K562 (cell line): ENCODE measurements at regions not wholly inside any gene's neighbourhood (a gene's known extent, or its start where the extent isn't known, plus 50 kb on each side); places are given as distances from the start of the nearest gene placed in this dataset.
A peak's percentile ranks its signal among the peaks of the same experiment; 100 is the strongest.

ENCODE experiments used
- ATAC-seq: fragments of 200-7000 bp; cut with Tn5 transposase; 3 replicates; pipeline ENCODE4 v1.9.1; 2020; ENCODE audit warnings: moderate library complexity
- BruUV-seq: library from RNA; stranded (reverse); fragments of 400-500 nt; replicated peaks from 2 replicates; lab custom pipeline; 2021; lab: Mats Ljungman, UMichigan
- CTCF ChIA-PET: fragments of 300-600 bp; formaldehyde crosslinking; extraction: SDS; loops from one replicate; lab custom pipeline; 2021; ENCODE audit warnings: low intra/inter-chr PET ratio; lab: Yijun Ruan, JAX
- POLR2A ChIA-PET: fragments of 300-600, 350-650 bp; sonication (Branson Sonifier 250); formaldehyde crosslinking; extraction: SDS; loops from one replicate; lab custom pipeline; 2021; ENCODE audit warnings: antibody characterized with exemption, inconsistent platforms; lab: Yijun Ruan, JAX
- DNase-seq, 4 experiments: peaks; one replicate each; pipeline versions ENCODE4 v3.0.0 to v3.0.0-alpha.2; 2011 to 2018; ENCODE audit warnings: low spot score in 3 of 4, mixed read lengths in 3 of 4; ENCODE audit errors: extremely low read depth in 1 of 4
- FAIRE-seq: peaks from 2 replicates; lab custom pipeline; 2011; peaks lifted over from hg19 to GRCh38; lab: Jason Lieb, UNC
- H2AFZ ChIP-seq: 2 replicates; pipeline ENCODE4 v1.6.0; 2011; ENCODE audit warnings: low read depth, low read length, control low read depth, inconsistent platforms
- H3K27ac ChIP-seq: fragments of 200-600 bp; 3 replicates; pipeline ENCODE4 v1.8.0; 2011; ENCODE audit warnings: low read depth, mild to moderate bottlenecking, control low read depth, inconsistent platforms, low read length, moderate library complexity, mixed read lengths; ENCODE audit errors: extremely low read depth
- H3K27me3 ChIP-seq, 2 experiments: fragments of 300-600 bp in 1 of 2; 2 replicates in 1 of 2; 3 replicates in 1 of 2; pipeline versions ENCODE4 v1.6.0 to v1.8.0; 2011; ENCODE audit warnings: inconsistent platforms in 2 of 2, low read length in 2 of 2, mild to moderate bottlenecking in 1 of 2, mixed read lengths in 1 of 2, moderate library complexity in 1 of 2; ENCODE audit not compliant: control insufficient read depth in 2 of 2, insufficient read depth in 2 of 2
- H3K36me3 ChIP-seq: fragments of 300-600 bp; 3 replicates; pipeline ENCODE4 v1.8.0; 2011; ENCODE audit warnings: mild to moderate bottlenecking, low read length, inconsistent platforms; ENCODE audit not compliant: control insufficient read depth, insufficient read depth
- H3K4me1 ChIP-seq, 2 experiments: fragments of 200-600 bp in 1 of 2; replicated peaks in 1 of 2; 2 replicates in 1 of 2; 3 replicates in 1 of 2; pipeline versions ENCODE4 v1.5.1 to v1.8.0; 2011; ENCODE audit warnings: inconsistent platforms in 2 of 2, low read length in 2 of 2, mild to moderate bottlenecking in 1 of 2, mixed read lengths in 1 of 2, moderate library complexity in 1 of 2; ENCODE audit not compliant: control insufficient read depth in 2 of 2, insufficient read depth in 2 of 2
- H3K4me2 ChIP-seq: 2 replicates; pipeline ENCODE4 v1.6.1; 2011; ENCODE audit warnings: low read length, control low read depth, inconsistent platforms, mixed read lengths; ENCODE audit not compliant: insufficient read depth
- H3K4me3 ChIP-seq: fragments of 200-600 bp; sonication (generic), shearing (Covaris generic); 2 replicates; pipeline ENCODE4 v1.5.1; 2016; ENCODE audit warnings: control low read depth, inconsistent platforms
- H3K79me2 ChIP-seq: fragments of 200-600 bp; 3 replicates; pipeline ENCODE4 v1.8.0; 2011; ENCODE audit warnings: low read length, inconsistent platforms; ENCODE audit not compliant: control insufficient read depth, insufficient read depth
- H3K9ac ChIP-seq, 2 experiments: 2 replicates each; pipeline versions ENCODE4 v1.6.0 to v1.6.1; 2011; ENCODE audit warnings: low read depth in 2 of 2, low read length in 2 of 2, control low read depth in 1 of 2, inconsistent platforms in 1 of 2, mild to moderate bottlenecking in 1 of 2, mixed read lengths in 1 of 2; ENCODE audit not compliant: insufficient read depth in 1 of 2
- H3K9me1 ChIP-seq: one replicate; pipeline ENCODE4 v1.6.0; 2011; ENCODE audit warnings: inconsistent platforms, mild to moderate bottlenecking, low read length, moderate library complexity; ENCODE audit not compliant: control insufficient read depth, insufficient read depth
- H3K9me3 ChIP-seq: replicated peaks from 2 replicates; pipeline ENCODE4 v1.5.1; 2011; ENCODE audit warnings: low read depth, low read length, inconsistent platforms; ENCODE audit not compliant: control insufficient read depth, insufficient read depth
- H4K20me1 ChIP-seq: replicated peaks from 2 replicates; pipeline ENCODE4 v1.6.1; 2011; ENCODE audit warnings: low read length, inconsistent platforms, mixed read lengths; ENCODE audit not compliant: control insufficient read depth, insufficient read depth
- CHD2 ChIP-seq: IDR thresholded peaks from 2 replicates; pipeline ENCODE4 v1.6.1; 2011; ENCODE audit warnings: low read depth, low read length
- EGR1 ChIP-seq: fragments of 450-650 bp; conservative IDR thresholded peaks from 2 replicates; pipeline ENCODE4 v1.6.1; 2017; ENCODE audit warnings: mild to moderate bottlenecking
- GATAD2B ChIP-seq: fragments of 450-650 bp; IDR thresholded peaks from 2 replicates; pipeline ENCODE4 v1.6.1; 2017; ENCODE audit warnings: mild to moderate bottlenecking, borderline replicate concordance
- MAFF ChIP-seq: IDR thresholded peaks from 2 replicates; pipeline ENCODE4 v1.6.1; 2012; ENCODE audit warnings: low read length, improper control_type of control experiment
- NCOR1 ChIP-seq: fragments of 450-650 bp; IDR thresholded peaks from 2 replicates; pipeline ENCODE4 v1.6.1; 2016; ENCODE audit warnings: mild to moderate bottlenecking, moderate library complexity
- NFRKB ChIP-seq: fragments of 450-650 bp; IDR thresholded peaks from 2 replicates; pipeline ENCODE4 v1.6.1; 2016; ENCODE audit warnings: low read depth
- OTX1 ChIP-seq: fragments of 450-650 bp; formaldehyde crosslinking; IDR thresholded peaks from 2 replicates; pipeline ENCODE4 v1.4.0; 2022; ENCODE audit warnings: mild to moderate bottlenecking
- PCBP2 ChIP-seq: fragments of 200-400 bp; formaldehyde crosslinking; IDR thresholded peaks from 2 replicates; pipeline ENCODE4 v1.6.1; 2018; ENCODE audit warnings: low read length, low read depth, mild to moderate bottlenecking, moderate library complexity; ENCODE audit not compliant: poor library complexity, severe bottlenecking
- PRMT5 ChIP-seq: sonication (generic); formaldehyde crosslinking; IDR thresholded peaks from 2 replicates; pipeline ENCODE4 v1.5.0; 2020; ENCODE audit warnings: missing genetic modification reagents
- PURB ChIP-seq: sonication (generic); formaldehyde crosslinking; IDR thresholded peaks from 2 replicates; pipeline ENCODE4 v1.9.0; 2021; ENCODE audit warnings: low read depth, mild to moderate bottlenecking, missing genetic modification reagents
- RCOR1 ChIP-seq, 2 experiments: IDR thresholded peaks; 2 replicates each; pipeline ENCODE4 v1.6.1; 2012; ENCODE audit warnings: low read depth in 2 of 2, low read length in 2 of 2, borderline replicate concordance in 1 of 2, improper control_type of control experiment in 1 of 2
- ZFP30 ChIP-seq: fragments of 250-450 bp; sonication (Bioruptor Pico); IDR thresholded peaks from 2 replicates; pipeline ENCODE4 v1.8.0; 2022; ENCODE audit warnings: moderate library complexity, mild to moderate bottlenecking, inconsistent platforms, borderline replicate concordance
- ZNF274 ChIP-seq: IDR thresholded peaks from 2 replicates; pipeline ENCODE4 v1.6.1; 2011; ENCODE audit warnings: low read depth, mild to moderate bottlenecking, low read length, moderate library complexity, borderline replicate concordance
- WGBS: fragments of 100-300 bp; shearing (Covaris generic); methylation state at CpG from one replicate; pipeline ENCODE4 v1.1.6; 2016; ENCODE audit warnings: low coverage, mixed read lengths; ENCODE audit not compliant: insufficient coverage; ENCODE audit errors: missing lambda C conversion rate; 5-methylcytosine and 5-hydroxymethylcytosine counted together
- in situ Hi-C: fragments of 300-500 bp; cut with MboI; formaldehyde crosslinking; loops from 4 replicates; pipeline ENCODE4 v1.15.0; 2018; ENCODE audit warnings: inconsistent platforms, mixed read lengths
- intact Hi-C: fragments of 100-400 bp; cut with micrococcal nuclease; formaldehyde crosslinking; loops from 2 replicates; pipeline ENCODE4 v1.14.2; 2022

- H3K4me2 ChIP-seq, result no peak overlapping the region
- peaks cover 12% of the 10 kb centered on the region for H4K20me1 ChIP-seq
- no peak overlapping the region for H3K4me3 ChIP-seq
- BruUV-seq, result no TSS peak
- CTCF ChIA-PET, result interaction anchor here (0.7 kb wide), 1 partner anchor 36 kb away, joined by 4 read pairs; no protein-coding TSS in a partner anchor
- H3K79me2 ChIP-seq, result no peaks in the 10 kb centered on the region
- intact Hi-C loops (no loop called here), in situ Hi-C loops (no loop called here)
- H3K27me3 ChIP-seq, result peaks cover 54 to 84% of the 10 kb centered on the region in 2 experiments
- H3K9me1 ChIP-seq, result no peaks in the 10 kb centered on the region
- WGBS, result under 1% methylated on average over 19 of the region's 19 CpGs
- peaks cover 0 to 33% of the 10 kb centered on the region in 2 experiments; a peak in 2 of 5 replicates for H3K4me1 ChIP-seq
- ATAC-seq (no peak), FAIRE-seq (no peak), DNase-seq (no peak)
- no peaks in the 10 kb centered on the region for H3K9me3 ChIP-seq
- POLR2A ChIA-PET, result no interaction called here
- TF ChIP-seq ZNF274 (no peak), MAFF (no peak), RCOR1 (IDR thresholded peaks at IDR 0.05; ENCODE audit: borderline replicate concordance in 1 of 2, low read depth in 2 of 2, low read length in 2 of 2) (no peak), EGR1 (0 out of 2 replicates have a peak, but pooled peaks have one; percentile 6), NFRKB (no peak), CHD2 (no peak), ZFP30 (CRISPR knock-in tag) (no peak), PCBP2 (no peak), PURB (CRISPR knock-in tag) (no peak), NCOR1 (no peak), OTX1 (CRISPR knock-in tag) (0 out of 2 replicates have a peak, but pooled peaks have one; percentile 36), PRMT5 (CRISPR knock-in tag) (no peak), GATAD2B (no peak)
- no peak overlapping the region for H2AFZ ChIP-seq
- H3K9ac ChIP-seq, result no peak overlapping the region
- no peaks in the 10 kb centered on the region for H3K36me3 ChIP-seq
- no peak overlapping the region for H3K27ac ChIP-seq
Measured at GRCh38 chr7:85074-85882, 107.1 kb upstream of the FAM20C start.
